GM06990 (cell line): ENCODE measurements at regions not wholly inside any gene's neighbourhood (a gene's known extent, or its start where the extent isn't known, plus 50 kb on each side); places are given as distances from the start of the nearest gene placed in this dataset.

Experiments used
- DNase-seq: peaks from one replicate; pipeline ENCODE4 v3.0.0-alpha.2; 2011; ENCODE audit not compliant: insufficient read length; ENCODE audit errors: extremely low read depth
- H3K27me3 ChIP-seq: replicated peaks from 2 replicates; pipeline ENCODE4 v1.6.0; 2011; ENCODE audit warnings: low read length; ENCODE audit not compliant: control insufficient read depth, insufficient read depth
- H3K36me3 ChIP-seq: 2 replicates; pipeline ENCODE4 v1.5.1; 2011; ENCODE audit warnings: low read length; ENCODE audit not compliant: control insufficient read depth, insufficient read depth
- H3K4me3 ChIP-seq: replicated peaks from 2 replicates; pipeline ENCODE4 v1.5.1; 2011; ENCODE audit warnings: low read depth, mild to moderate bottlenecking, control low read depth, low read length
- TF ChIP-seq, protein P1 (sequence below): IDR thresholded peaks from 2 replicates; pipeline ENCODE4 v1.5.1; 2011; ENCODE audit warnings: low read length, control low read depth, mild to moderate bottlenecking, inconsistent platforms; ENCODE audit not compliant: insufficient read depth, poor library complexity, severe bottlenecking

DNA sequence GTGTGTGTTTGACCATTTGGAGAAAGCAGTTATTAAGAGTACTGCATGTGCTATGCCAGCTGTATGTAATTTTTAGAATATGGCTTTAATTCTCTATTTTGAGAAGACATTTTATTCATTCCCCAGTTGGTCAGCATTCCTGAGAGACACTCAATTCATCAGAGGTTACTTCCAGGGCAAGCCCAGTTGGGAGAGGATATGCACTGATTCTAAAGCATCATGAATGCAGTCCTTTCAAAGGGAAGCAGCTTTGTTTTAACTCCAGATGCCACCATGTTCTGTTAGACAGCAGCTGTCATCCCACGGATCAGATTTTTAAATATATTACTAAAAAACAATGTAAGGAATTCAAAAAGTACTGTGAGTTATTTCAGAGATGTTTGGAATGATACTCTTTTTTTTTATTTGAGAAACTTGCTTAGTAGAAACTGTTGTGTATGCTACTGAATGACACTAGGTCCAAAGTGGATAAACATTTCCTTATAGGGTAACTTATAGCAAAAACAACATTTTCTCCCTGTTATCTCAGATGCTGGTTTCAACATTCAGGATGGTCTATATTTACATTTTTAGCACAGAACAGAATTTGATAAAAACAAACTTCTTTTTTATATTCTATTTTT lies 149.5 kb upstream of the B3GALT2 start:
- H3K36me3 ChIP-seq, result no peaks in the 10 kb centered on the region
- no peak for DNase-seq
- no peaks in the 10 kb centered on the region for H3K27me3 ChIP-seq
- H3K4me3 ChIP-seq, result no peak overlapping the region
- TF ChIP-seq, protein P1, sequence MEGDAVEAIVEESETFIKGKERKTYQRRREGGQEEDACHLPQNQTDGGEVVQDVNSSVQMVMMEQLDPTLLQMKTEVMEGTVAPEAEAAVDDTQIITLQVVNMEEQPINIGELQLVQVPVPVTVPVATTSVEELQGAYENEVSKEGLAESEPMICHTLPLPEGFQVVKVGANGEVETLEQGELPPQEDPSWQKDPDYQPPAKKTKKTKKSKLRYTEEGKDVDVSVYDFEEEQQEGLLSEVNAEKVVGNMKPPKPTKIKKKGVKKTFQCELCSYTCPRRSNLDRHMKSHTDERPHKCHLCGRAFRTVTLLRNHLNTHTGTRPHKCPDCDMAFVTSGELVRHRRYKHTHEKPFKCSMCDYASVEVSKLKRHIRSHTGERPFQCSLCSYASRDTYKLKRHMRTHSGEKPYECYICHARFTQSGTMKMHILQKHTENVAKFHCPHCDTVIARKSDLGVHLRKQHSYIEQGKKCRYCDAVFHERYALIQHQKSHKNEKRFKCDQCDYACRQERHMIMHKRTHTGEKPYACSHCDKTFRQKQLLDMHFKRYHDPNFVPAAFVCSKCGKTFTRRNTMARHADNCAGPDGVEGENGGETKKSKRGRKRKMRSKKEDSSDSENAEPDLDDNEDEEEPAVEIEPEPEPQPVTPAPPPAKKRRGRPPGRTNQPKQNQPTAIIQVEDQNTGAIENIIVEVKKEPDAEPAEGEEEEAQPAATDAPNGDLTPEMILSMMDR, result no peak

DNA sequence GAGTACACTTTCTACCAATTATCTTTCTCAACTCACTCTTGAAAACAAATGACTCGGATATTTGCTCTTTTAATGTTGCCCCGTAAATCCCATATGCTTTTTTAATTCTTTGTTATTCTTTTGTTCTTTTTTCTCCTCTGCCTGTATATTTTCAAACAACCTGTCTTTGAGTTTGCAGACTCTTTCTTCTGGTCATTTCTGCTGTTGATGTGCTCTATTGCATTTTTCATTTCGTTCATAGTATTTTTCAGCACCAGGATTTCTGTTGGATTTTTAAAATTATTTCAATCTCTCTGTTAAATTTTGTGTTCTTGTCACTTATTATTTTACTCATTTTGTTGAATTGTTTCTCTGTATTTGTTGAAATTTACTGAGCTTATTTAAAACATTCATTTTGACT lies 146.8 kb upstream of the B3GALT2 start:
- DNase-seq, result no peak
- TF ChIP-seq, protein P1, result no peak
- no peaks in the 10 kb centered on the region for H3K27me3 ChIP-seq
- H3K4me3 ChIP-seq, result no peak overlapping the region
- H3K36me3 ChIP-seq, result no peaks in the 10 kb centered on the region

- H3K27me3 ChIP-seq, result no peaks in the 10 kb centered on the region
- no peak for DNase-seq
- TF ChIP-seq, protein P1, result no peak
- no peaks in the 10 kb centered on the region for H3K36me3 ChIP-seq
- no peak overlapping the region for H3K4me3 ChIP-seq
Observed at GRCh38 chr1:193326296-193326695, 139.9 kb upstream of the B3GALT2 start.

DNA sequence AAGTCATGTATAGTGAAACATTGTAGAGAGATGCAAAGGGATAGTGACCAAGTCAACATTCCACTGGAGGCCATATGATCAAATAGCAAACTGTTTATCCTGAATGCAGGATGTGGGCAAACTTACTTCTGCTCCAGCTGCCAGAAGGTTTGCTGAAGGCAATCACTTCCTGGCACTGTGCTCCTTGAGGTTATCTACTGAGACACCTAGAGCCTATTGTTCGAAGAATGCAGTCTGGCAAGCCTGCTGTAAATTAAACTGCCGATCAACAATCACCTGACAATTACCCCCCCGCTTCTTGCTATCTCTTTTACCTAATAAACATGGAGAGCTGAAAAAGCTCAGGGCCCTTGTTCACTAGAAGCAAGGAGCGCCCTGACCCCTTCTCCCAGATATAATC lies 139.4 kb upstream of the B3GALT2 start:
- TF ChIP-seq, protein P1, result no peak
- no peak for DNase-seq
- no peaks in the 10 kb centered on the region for H3K27me3 ChIP-seq
- no peaks in the 10 kb centered on the region for H3K36me3 ChIP-seq
- H3K4me3 ChIP-seq, result no peak overlapping the region

GRCh38 chr1:193325042-193325441 lies 138.6 kb upstream of the B3GALT2 start:
- no peak for DNase-seq
- TF ChIP-seq, protein P1, result no peak
- Histone ChIP-seq H3K36me3 (no peaks in the 10 kb centered on the region), H3K27me3 (no peaks in the 10 kb centered on the region), H3K4me3 (no peak overlapping the region)

DNA sequence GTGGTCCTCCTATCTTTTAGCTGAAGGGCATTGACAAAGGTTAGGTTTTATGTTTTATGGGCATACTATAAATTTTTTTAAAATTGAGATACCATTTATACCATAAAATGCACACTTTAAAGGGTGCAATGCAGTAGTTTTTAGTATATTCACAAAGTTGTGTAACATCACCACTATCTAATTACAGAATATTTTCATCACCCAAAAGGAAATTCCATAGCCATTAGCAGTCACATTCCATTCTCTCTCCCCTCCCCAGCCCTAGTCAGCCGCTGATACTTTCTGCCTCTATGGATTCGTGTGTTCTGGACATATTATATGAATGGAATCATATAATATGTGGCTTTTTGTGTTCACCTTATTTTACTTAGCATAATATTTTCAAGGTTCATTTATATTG lies 135.8 kb upstream of the B3GALT2 start:
- no peak for DNase-seq
- no peak overlapping the region for H3K4me3 ChIP-seq
- TF ChIP-seq, protein P1, result no peak
- no peaks in the 10 kb centered on the region for H3K36me3 ChIP-seq
- no peaks in the 10 kb centered on the region for H3K27me3 ChIP-seq
